Bronchial epithelial cell (primary cell): ENCODE measurements at regions not wholly inside any gene's neighbourhood (a gene's known extent, or its start where the extent isn't known, plus 50 kb on each side); places are given as distances from the start of the nearest gene placed in this dataset.

Experiments
- DNase-seq: peaks from one replicate; pipeline ENCODE4 v3.0.0-alpha.2; 2010; ENCODE audit warnings: low read depth
- FAIRE-seq: peaks from 2 replicates; lab custom pipeline; 2011; peaks lifted over from hg19 to GRCh38; lab: Jason Lieb, UNC
- H3K27me3 ChIP-seq: 2 replicates; pipeline ENCODE4 v1.5.1; 2011; ENCODE audit warnings: low read length; ENCODE audit not compliant: control insufficient read depth, insufficient read depth
- H3K36me3 ChIP-seq: 2 replicates; pipeline ENCODE4 v1.5.1; 2011; ENCODE audit warnings: low read length; ENCODE audit not compliant: control insufficient read depth, insufficient read depth
- H3K4me3 ChIP-seq: 2 replicates; pipeline ENCODE4 v1.5.1; 2011; ENCODE audit warnings: mild to moderate bottlenecking, low read depth, low read length, control low read depth
- TF ChIP-seq, protein P1 (sequence below): IDR thresholded peaks from 2 replicates; pipeline ENCODE4 v1.5.1; 2011; ENCODE audit warnings: mild to moderate bottlenecking, moderate library complexity, low read length, control low read depth, inconsistent platforms; ENCODE audit not compliant: insufficient read depth, severe bottlenecking

DNA sequence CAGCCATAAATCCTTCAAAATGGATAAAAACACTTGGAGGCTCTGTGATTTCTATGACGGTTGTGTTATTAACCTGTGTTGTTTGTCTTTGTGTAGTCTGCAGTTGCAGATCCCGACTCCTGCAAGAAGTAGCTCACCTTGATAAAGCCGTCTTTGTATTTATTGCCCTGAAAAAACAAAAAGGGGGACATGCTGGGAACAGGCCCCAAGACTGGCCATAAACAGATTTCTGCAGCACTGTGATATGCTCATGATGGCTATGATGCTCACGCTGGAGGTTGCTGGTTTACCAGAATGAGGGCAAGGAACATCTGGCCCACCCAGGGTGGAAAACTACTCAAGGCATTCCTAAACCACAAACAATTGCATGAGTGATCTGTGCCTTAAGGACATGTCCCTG is 71.0 kb downstream of the LGALS9 start:
- FAIRE-seq (peak; percentile 7), DNase-seq (no peak)
- Histone ChIP-seq H3K27me3 (no peaks in the 10 kb centered on the region), H3K36me3 (no peaks in the 10 kb centered on the region), H3K4me3 (no peak overlapping the region)
- TF ChIP-seq, protein P1, sequence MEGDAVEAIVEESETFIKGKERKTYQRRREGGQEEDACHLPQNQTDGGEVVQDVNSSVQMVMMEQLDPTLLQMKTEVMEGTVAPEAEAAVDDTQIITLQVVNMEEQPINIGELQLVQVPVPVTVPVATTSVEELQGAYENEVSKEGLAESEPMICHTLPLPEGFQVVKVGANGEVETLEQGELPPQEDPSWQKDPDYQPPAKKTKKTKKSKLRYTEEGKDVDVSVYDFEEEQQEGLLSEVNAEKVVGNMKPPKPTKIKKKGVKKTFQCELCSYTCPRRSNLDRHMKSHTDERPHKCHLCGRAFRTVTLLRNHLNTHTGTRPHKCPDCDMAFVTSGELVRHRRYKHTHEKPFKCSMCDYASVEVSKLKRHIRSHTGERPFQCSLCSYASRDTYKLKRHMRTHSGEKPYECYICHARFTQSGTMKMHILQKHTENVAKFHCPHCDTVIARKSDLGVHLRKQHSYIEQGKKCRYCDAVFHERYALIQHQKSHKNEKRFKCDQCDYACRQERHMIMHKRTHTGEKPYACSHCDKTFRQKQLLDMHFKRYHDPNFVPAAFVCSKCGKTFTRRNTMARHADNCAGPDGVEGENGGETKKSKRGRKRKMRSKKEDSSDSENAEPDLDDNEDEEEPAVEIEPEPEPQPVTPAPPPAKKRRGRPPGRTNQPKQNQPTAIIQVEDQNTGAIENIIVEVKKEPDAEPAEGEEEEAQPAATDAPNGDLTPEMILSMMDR = no peak
